Lower leg skin (tissue), 4 donors: ENCODE measurements at regions not wholly inside any gene's neighbourhood (a gene's known extent, or its start where the extent isn't known, plus 50 kb on each side); places are given as distances from the start of the nearest gene placed in this dataset.

Experiments used
- DNase-seq, 2 donors: peaks; one replicate each; pipeline ENCODE4 v3.0.0-alpha.2; 2019; ENCODE audit warnings: low spot score in 2 of 2
- H3K4me3 ChIP-seq: fragments of 200-600 bp; sonication (generic); 2 replicates; pipeline ENCODE4 v1.5.1; 2017; ENCODE audit warnings: mild to moderate bottlenecking, low read depth; ENCODE audit not compliant: poor library complexity, severe bottlenecking
- POLR2A ChIP-seq, 2 donors: fragments of 450-650 bp; IDR thresholded peaks; one replicate each; pipeline ENCODE4 v1.6.1; 2016 to 2017; ENCODE audit warnings: antibody characterized with exemption in 2 of 2, mild to moderate bottlenecking in 1 of 2, moderate library complexity in 1 of 2
- WGBS, 2 donors: methylation state at CpG; one replicate each; pipeline ENCODE4 v1.1.5; 2018; 5-methylcytosine and 5-hydroxymethylcytosine counted together
- intact Hi-C: fragments of 100-400 bp; cut with DNase I; formaldehyde crosslinking; loops from one replicate; pipeline ENCODE4 v1.15.0; 2023; ENCODE audit warnings: low total_unique reads
- TF ChIP-seq, protein P1 (sequence below), 3 donors: fragments of 450-650 bp; IDR thresholded peaks; one replicate each; pipeline ENCODE4 v1.5.1; 2016; ENCODE audit warnings: antibody characterized with exemption in 3 of 3, mild to moderate bottlenecking in 3 of 3, moderate library complexity in 2 of 3

DNA sequence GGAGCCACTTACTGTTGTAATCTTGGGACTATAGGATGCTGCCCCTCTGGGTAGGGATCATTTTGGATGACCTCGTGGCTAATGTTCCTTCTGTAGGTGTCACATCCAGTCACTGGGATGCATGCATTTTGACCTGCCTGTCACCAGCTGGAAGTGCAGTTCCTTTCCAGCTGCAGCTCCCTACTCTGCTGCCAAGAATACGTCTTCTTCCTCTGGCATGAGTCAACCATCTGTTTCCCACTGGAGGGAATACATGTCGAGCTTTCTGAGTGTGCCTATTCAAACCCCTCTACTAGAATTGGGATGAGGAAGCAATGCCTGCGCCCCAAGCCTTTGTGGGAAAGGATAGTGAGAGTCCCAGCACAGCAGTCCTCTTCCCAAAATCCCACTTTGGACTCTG lies 415.5 kb upstream of the ADAMTS5 start:
- intact Hi-C loops: no loop called here
- WGBS, 2 donors: 64 to 65% methylated on average over 4 of the region's 4 CpGs
- TF ChIP-seq, protein P1, sequence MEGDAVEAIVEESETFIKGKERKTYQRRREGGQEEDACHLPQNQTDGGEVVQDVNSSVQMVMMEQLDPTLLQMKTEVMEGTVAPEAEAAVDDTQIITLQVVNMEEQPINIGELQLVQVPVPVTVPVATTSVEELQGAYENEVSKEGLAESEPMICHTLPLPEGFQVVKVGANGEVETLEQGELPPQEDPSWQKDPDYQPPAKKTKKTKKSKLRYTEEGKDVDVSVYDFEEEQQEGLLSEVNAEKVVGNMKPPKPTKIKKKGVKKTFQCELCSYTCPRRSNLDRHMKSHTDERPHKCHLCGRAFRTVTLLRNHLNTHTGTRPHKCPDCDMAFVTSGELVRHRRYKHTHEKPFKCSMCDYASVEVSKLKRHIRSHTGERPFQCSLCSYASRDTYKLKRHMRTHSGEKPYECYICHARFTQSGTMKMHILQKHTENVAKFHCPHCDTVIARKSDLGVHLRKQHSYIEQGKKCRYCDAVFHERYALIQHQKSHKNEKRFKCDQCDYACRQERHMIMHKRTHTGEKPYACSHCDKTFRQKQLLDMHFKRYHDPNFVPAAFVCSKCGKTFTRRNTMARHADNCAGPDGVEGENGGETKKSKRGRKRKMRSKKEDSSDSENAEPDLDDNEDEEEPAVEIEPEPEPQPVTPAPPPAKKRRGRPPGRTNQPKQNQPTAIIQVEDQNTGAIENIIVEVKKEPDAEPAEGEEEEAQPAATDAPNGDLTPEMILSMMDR (IDR thresholded peaks at IDR 0.05): no peak
- TF ChIP-seq POLR2A (IDR thresholded peaks at IDR 0.05): no peak
- DNase-seq: no peak
- H3K4me3 ChIP-seq: no peak overlapping the region

DNA sequence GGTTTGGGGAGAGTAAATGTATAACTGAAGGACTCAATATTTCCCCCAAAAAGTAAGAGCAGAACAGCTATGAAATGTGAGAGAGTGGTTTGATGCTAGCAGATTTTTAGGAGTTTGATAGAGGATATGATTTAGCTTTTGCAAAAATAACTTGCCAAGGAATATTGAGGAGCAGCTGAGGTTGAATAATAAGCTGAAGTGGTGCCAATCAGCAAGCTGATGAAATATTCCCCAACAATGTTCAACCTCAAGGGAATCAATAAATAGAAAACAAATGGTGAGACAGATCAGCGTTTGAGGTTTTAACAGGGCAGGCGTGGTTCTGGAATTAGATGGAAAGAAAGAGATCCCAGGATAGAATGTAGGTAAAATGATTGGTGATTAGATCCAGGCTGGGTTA lies 413.4 kb upstream of the ADAMTS5 start:
- TF ChIP-seq, protein P1 (IDR thresholded peaks at IDR 0.05): no peak
- TF ChIP-seq POLR2A (IDR thresholded peaks at IDR 0.05): no peak
- intact Hi-C loops: no loop called here
- peak in 1 of 2 donors; percentile 36 for DNase-seq
- H3K4me3 ChIP-seq: no peak overlapping the region
- 39 to 40% methylated on average over 2 of the region's 2 CpGs for WGBS, 2 donors

DNA sequence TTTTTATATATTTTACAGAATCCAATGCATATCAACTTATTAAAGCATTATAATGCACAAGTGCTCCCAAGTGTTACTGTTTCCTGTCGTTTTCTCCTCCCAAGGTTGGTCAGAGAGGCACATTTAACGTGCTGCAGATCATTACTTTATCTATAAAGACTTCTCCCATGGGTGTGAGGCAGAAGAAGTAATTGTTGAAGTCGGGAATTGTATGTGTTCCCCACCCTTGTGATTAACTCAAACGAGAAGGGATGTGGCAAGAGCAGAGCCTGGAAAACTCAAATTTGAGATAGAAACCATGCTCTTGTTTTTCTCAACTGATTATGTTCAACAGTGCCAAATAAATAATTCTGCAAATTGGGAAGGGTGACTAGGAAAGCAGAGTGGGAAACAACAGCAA lies 412.5 kb upstream of the ADAMTS5 start:
- WGBS, 2 donors: 39 to 41% methylated on average over 4 of the region's 4 CpGs
- TF ChIP-seq, protein P1 (IDR thresholded peaks at IDR 0.05): no peak
- TF ChIP-seq POLR2A (IDR thresholded peaks at IDR 0.05): no peak
- intact Hi-C loops: no loop called here
- H3K4me3 ChIP-seq: no peak overlapping the region
- peak in 1 of 2 donors; percentile 28 for DNase-seq

DNA sequence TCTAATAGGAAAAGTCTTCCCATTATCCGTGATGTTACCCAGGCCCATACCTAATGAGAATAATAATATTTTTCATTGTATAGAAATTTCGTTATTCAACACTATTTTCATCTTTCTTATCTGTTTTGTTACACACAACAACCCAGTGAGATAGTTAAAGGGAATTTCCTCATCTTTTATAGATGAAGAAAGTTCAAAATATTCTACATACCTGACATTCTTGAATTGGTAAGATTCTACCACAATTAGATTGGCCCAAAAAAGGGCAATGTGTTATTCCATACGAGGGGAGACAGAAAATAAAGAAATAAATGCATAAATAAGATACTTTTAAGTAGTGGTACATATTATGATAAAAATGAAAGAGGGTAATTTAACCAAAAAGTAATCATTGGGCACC lies 405.5 kb upstream of the ADAMTS5 start:
- DNase-seq: no peak
- no peak overlapping the region for H3K4me3 ChIP-seq
- intact Hi-C loops: no loop called here
- no peak for TF ChIP-seq POLR2A (IDR thresholded peaks at IDR 0.05)
- TF ChIP-seq, protein P1 (IDR thresholded peaks at IDR 0.05): no peak
- 83 to 84% methylated on average over 3 of the region's 3 CpGs for WGBS, 2 donors

DNA sequence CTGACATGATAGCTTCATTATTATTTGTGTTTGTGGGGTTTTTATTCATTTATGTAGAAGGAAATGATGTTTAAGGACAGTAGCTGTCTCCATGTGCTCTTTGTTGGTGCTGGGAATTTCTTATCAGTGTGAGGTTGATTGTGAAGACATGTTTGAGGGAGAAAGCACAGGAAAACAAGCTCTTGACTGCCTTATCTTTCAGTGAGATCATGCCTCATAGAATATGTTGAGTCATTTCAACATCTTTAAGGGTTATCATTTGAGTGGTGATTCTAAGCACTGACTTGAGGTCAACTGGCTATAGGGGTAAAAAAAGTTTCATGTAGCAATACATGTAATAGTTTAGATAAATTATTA lies 405.1 kb upstream of the ADAMTS5 start:
- no peak for TF ChIP-seq POLR2A (IDR thresholded peaks at IDR 0.05)
- TF ChIP-seq, protein P1 (IDR thresholded peaks at IDR 0.05): no peak
- no peak for DNase-seq
- H3K4me3 ChIP-seq: no peak overlapping the region
- intact Hi-C loops: no loop called here

DNA sequence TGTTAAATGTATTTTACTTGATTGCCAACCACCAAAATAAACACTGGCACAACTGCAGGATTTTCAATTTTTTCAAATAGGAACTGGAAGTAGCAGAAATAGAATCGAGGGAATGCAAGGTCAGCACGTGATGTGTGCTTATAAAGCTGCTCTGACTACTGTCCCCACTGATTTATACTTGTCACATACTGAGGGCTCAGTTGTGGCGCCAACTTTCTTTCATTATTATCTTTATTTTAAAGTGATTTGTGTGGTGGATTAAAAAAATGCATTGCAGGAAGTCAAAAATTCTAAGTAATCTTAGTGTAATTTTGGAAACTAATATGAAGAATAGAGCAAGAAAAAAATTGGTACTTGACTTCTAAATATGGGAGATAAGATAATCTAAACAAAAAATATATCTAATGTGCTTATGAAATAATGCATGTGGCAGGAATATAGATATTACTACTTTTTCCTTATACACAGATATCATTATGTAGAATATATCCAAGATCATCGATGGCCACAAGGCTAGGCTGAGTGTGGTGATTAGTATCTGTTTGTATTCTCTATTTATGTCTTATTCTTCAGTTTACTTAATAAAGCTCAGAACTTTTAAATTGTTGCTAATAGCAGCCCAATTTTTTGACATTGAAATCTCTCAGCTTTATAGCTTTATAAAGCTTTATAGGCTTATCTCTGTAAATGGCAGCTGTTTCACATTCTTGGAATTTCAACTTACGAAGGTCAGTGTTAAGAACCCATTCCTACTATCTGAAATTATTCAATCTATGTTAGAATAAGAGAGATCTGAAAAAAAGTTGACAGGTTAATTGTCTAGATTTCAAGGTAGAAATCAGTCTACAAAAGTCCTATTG lies 404.5 kb upstream of the ADAMTS5 start:
- TF ChIP-seq, protein P1 (IDR thresholded peaks at IDR 0.05): no peak
- TF ChIP-seq POLR2A (IDR thresholded peaks at IDR 0.05): no peak
- no peak for DNase-seq
- WGBS, 2 donors: 51 to 57% methylated on average over 5 of the region's 5 CpGs

More for the DNA sequence above, 404.5 kb upstream of the ADAMTS5 start:
- no peak overlapping the region for H3K4me3 ChIP-seq
- intact Hi-C loops: no loop called here
